A549 (cell line): ENCODE measurements at regions not wholly inside any gene's neighbourhood (a gene's known extent, or its start where the extent isn't known, plus 50 kb on each side); places are given as distances from the start of the nearest gene placed in this dataset.

ENCODE experiments used
- ATAC-seq, 2 experiments: fragments of 200-7000 bp in 1 of 2; fragments of >200 bp in 1 of 2; cut with Nextera tagmentation in 1 of 2; cut with Tn5 transposase in 1 of 2; 3 replicates each; pipeline versions ENCODE4 v1.8.0 to v1.9.1; 2018 to 2020; ENCODE audit warnings: mild to moderate bottlenecking in 1 of 2, moderate library complexity in 1 of 2
- CTCF ChIA-PET: fragments of 300-600 bp; sonication (Branson Sonifier 250); formaldehyde crosslinking; extraction: SDS; loops from one replicate; lab custom pipeline; 2021; ENCODE audit warnings: antibody characterized with exemption, inconsistent platforms; lab: Yijun Ruan, JAX
- POLR2A ChIA-PET: fragments of 350-600 bp; formaldehyde crosslinking; extraction: SDS; loops from one replicate; lab custom pipeline; 2021; ENCODE audit warnings: antibody characterized with exemption, inconsistent platforms; lab: Yijun Ruan, JAX
- DNase-seq, 2 experiments: peaks; one replicate each; pipeline versions ENCODE4 v3.0.0 to v3.0.0-alpha.2; 2011 to 2016; ENCODE audit warnings: low read depth in 1 of 2, low spot score in 1 of 2
- FAIRE-seq: peaks from 2 replicates; lab custom pipeline; 2011; peaks lifted over from hg19 to GRCh38; lab: Jason Lieb, UNC
- H3K27ac ChIP-seq, 2 experiments: fragments of >200 bp; sonication (Bioruptor Twin); formaldehyde crosslinking; 3 replicates each; pipeline ENCODE4 v1.5.1; 2016 to 2017
- H3K4me1 ChIP-seq: fragments of >200 bp; sonication (Bioruptor Twin); formaldehyde crosslinking; 3 replicates; pipeline ENCODE4 v1.6.1; 2016
- H3K4me2 ChIP-seq: fragments of >200 bp; sonication (Bioruptor Twin); formaldehyde crosslinking; 3 replicates; pipeline ENCODE4 v1.6.1; 2016
- H3K4me3 ChIP-seq: fragments of >200 bp; sonication (Bioruptor Twin); formaldehyde crosslinking; 3 replicates; pipeline ENCODE4 v1.5.1; 2016
- H3K9me3 ChIP-seq: fragments of >200 bp; sonication (Bioruptor Twin); formaldehyde crosslinking; 3 replicates; pipeline ENCODE4 v1.6.1; 2016
- CEBPB ChIP-seq, 2 experiments: fragments of >200 bp in 1 of 2; sonication (Bioruptor Twin) in 1 of 2; formaldehyde crosslinking in 1 of 2; IDR thresholded peaks; 2 replicates each; pipeline ENCODE4 v1.6.1; 2012 to 2016
- CHD4 ChIP-seq: fragments of 200-600 bp; sonication (generic); IDR thresholded peaks from 2 replicates; pipeline ENCODE4 v1.6.1; 2016; ENCODE audit warnings: antibody characterized with exemption, mild to moderate bottlenecking, borderline replicate concordance
- ELK1 ChIP-seq: fragments of 150-350 bp; IDR thresholded peaks from 2 replicates; pipeline ENCODE4 v1.6.1; 2014; ENCODE audit warnings: low read depth, mild to moderate bottlenecking, low read length
- EP300 ChIP-seq, 2 experiments: fragments of >200 bp; sonication (Bioruptor Twin); formaldehyde crosslinking; IDR thresholded peaks; 2 replicates in 1 of 2; 3 replicates in 1 of 2; pipeline ENCODE4 v1.6.1; 2016 to 2017
- ESRRA ChIP-seq: fragments of 150-350 bp; IDR thresholded peaks from 2 replicates; pipeline ENCODE4 v1.6.1; 2014; ENCODE audit warnings: mild to moderate bottlenecking, low read length, borderline replicate concordance
- FOXS1 ChIP-seq: fragments of 250-450 bp; sonication (Bioruptor Pico); IDR thresholded peaks from 2 replicates; pipeline ENCODE4 v1.5.0; 2020; ENCODE audit warnings: mild to moderate bottlenecking, moderate library complexity
- GATA3 ChIP-seq: IDR thresholded peaks from 2 replicates; pipeline ENCODE4 v1.6.1; 2012; ENCODE audit warnings: borderline replicate concordance
- HDAC2 ChIP-seq: fragments of 200-600 bp; sonication (generic); IDR thresholded peaks from 2 replicates; pipeline ENCODE4 v1.6.1; 2016
- HEYL ChIP-seq: fragments of 250-450 bp; sonication (Bioruptor Pico); IDR thresholded peaks from 2 replicates; pipeline ENCODE4 v1.8.0; 2021; ENCODE audit warnings: mild to moderate bottlenecking, moderate library complexity
- HOXA7 ChIP-seq: fragments of 250-450 bp; sonication (Bioruptor Pico); IDR thresholded peaks from 2 replicates; pipeline ENCODE4 v1.5.0; 2020; ENCODE audit warnings: mild to moderate bottlenecking, moderate library complexity
- HOXB13 ChIP-seq: fragments of 250-450 bp; sonication (Bioruptor Pico); IDR thresholded peaks from 2 replicates; pipeline ENCODE4 v1.5.0; 2020; ENCODE audit warnings: low read depth, mild to moderate bottlenecking, moderate library complexity
- JUN ChIP-seq, 2 experiments: fragments of >200 bp; sonication (Bioruptor Twin); formaldehyde crosslinking; IDR thresholded peaks; 2 replicates in 1 of 2; 3 replicates in 1 of 2; pipeline ENCODE4 v1.6.1; 2016 to 2017
- KDM1A ChIP-seq: fragments of 200-600 bp; sonication (generic); IDR thresholded peaks from 2 replicates; pipeline ENCODE4 v1.6.1; 2016; ENCODE audit warnings: low read depth, mild to moderate bottlenecking
- KDM5A ChIP-seq: fragments of 200-600 bp; sonication (generic); IDR thresholded peaks from 2 replicates; pipeline ENCODE4 v1.6.1; 2016; ENCODE audit warnings: antibody characterized with exemption, mild to moderate bottlenecking
- MAX ChIP-seq: IDR thresholded peaks from 2 replicates; pipeline ENCODE4 v1.6.1; 2012
- NPAS2 ChIP-seq: fragments of 250-450 bp; sonication (Bioruptor Pico); IDR thresholded peaks from 2 replicates; pipeline ENCODE4 v1.8.0; 2022; ENCODE audit warnings: mild to moderate bottlenecking, moderate library complexity, borderline replicate concordance
- NR3C1 ChIP-seq: fragments of >200 bp; sonication (Bioruptor Twin); formaldehyde crosslinking; IDR thresholded peaks from 3 replicates; pipeline ENCODE4 v1.6.1; 2017
- PHF8 ChIP-seq: fragments of 200-600 bp; sonication (generic); IDR thresholded peaks from 2 replicates; pipeline ENCODE4 v1.6.1; 2016; ENCODE audit warnings: low read depth, mild to moderate bottlenecking, antibody characterized with exemption, moderate library complexity, borderline replicate concordance
- POLR2AphosphoS2 ChIP-seq: conservative IDR thresholded peaks from 2 replicates; pipeline ENCODE4 v1.6.1; 2012; ENCODE audit warnings: low read length, improper control_type of control experiment, inconsistent platforms
- RCOR1 ChIP-seq: fragments of 150-350 bp; IDR thresholded peaks from 2 replicates; pipeline ENCODE4 v1.6.1; 2014; ENCODE audit warnings: antibody characterized with exemption, low read length, low read depth
- REST ChIP-seq: fragments of 200-600 bp; sonication (generic); IDR thresholded peaks from 2 replicates; pipeline ENCODE4 v1.6.1; 2016; ENCODE audit warnings: antibody characterized with exemption, mild to moderate bottlenecking, moderate library complexity
- SREBF2 ChIP-seq: fragments of 450-650 bp; IDR thresholded peaks from 2 replicates; pipeline ENCODE4 v1.6.1; 2014; ENCODE audit warnings: mild to moderate bottlenecking, moderate library complexity
- TFCP2L1 ChIP-seq: fragments of 250-450 bp; sonication (Bioruptor Pico); IDR thresholded peaks from 2 replicates; pipeline ENCODE4 v1.5.0; 2021; ENCODE audit warnings: mild to moderate bottlenecking
- ZSCAN20 ChIP-seq: fragments of 250-450 bp; sonication (Bioruptor Pico); IDR thresholded peaks from 2 replicates; pipeline ENCODE4 v1.8.0; 2022; ENCODE audit warnings: mild to moderate bottlenecking, moderate library complexity
- WGBS: methylation state at CpG from one replicate; pipeline ENCODE4 v1.1.6; 2017; ENCODE audit errors: missing lambda C conversion rate; 5-methylcytosine and 5-hydroxymethylcytosine counted together
- TF ChIP-seq, protein P1 (sequence below): IDR thresholded peaks from 2 replicates; pipeline ENCODE4 v1.6.1; 2012; ENCODE audit warnings: low read depth, borderline replicate concordance

DNA sequence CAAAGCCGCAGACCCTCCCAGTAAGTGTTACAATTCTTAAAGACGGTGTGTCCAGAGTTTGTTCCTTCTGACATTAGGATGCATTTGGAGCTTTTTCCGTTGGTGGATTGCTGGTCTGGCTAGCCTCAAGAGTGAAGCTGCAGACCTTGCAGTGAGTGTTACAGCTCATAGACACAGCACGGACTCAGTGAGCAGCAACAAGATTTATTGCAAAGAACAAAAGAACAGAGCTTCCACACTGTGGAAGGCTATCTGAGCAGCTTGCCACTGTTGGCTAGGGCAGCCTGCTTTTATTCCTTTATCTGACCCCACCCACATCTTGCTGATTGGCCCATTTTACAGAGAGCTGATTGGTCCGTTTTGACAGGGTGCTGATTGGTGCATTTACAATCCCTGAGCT, 242.8 kb upstream of the SGCG start:
- TF ChIP-seq PHF8 (no peak), NR3C1 (no peak), POLR2AphosphoS2 (no peak), TFCP2L1 (CRISPR knock-in tag) (no peak), HOXA7 (no peak), RCOR1 (no peak), ZSCAN20 (CRISPR knock-in tag) (no peak), REST (no peak), KDM1A (no peak), MAX (no peak), NPAS2 (CRISPR knock-in tag) (no peak)
- TF ChIP-seq, protein P1, sequence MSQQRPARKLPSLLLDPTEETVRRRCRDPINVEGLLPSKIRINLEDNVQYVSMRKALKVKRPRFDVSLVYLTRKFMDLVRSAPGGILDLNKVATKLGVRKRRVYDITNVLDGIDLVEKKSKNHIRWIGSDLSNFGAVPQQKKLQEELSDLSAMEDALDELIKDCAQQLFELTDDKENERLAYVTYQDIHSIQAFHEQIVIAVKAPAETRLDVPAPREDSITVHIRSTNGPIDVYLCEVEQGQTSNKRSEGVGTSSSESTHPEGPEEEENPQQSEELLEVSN: no peak
- Histone ChIP-seq H3K4me3 (no peak overlapping the region), H3K27ac (no peak overlapping the region), H3K4me2 (no peak overlapping the region), H3K9me3 (no peaks in the 10 kb centered on the region), H3K4me1 (no peaks in the 10 kb centered on the region)
- no peak for FAIRE-seq
- 71% methylated on average over 5 of the region's 5 CpGs for WGBS
- ChIA-PET POLR2A (no interaction called here), CTCF (no interaction called here)
- ATAC-seq: no peak
- no peak for DNase-seq

GRCh38 chr13:22938576-22938975, 242.2 kb upstream of the SGCG start:
- no peak overlapping the region for H3K4me3 ChIP-seq
- ATAC-seq (no peak), FAIRE-seq (no peak), DNase-seq (no peak)
- POLR2A ChIA-PET: no interaction called here
- H3K9me3 ChIP-seq: no peaks in the 10 kb centered on the region
- H3K4me2 ChIP-seq: no peak overlapping the region
- no peak overlapping the region for H3K27ac ChIP-seq
- CTCF ChIA-PET: no interaction called here
- H3K4me1 ChIP-seq: no peaks in the 10 kb centered on the region
- WGBS: 89% methylated on average over 5 of the region's 22 CpGs
- no peak for TF ChIP-seq CEBPB (IDR thresholded peaks at IDR 0.05)
- no peak for TF ChIP-seq GATA3
- TF ChIP-seq ELK1: no peak
- no peak for TF ChIP-seq FOXS1 (CRISPR knock-in tag)
- TF ChIP-seq SREBF2: no peak
- TF ChIP-seq HEYL: no peak
- no peak for TF ChIP-seq NPAS2 (CRISPR knock-in tag)
- no peak for TF ChIP-seq EP300 (IDR thresholded peaks at IDR 0.05)
- TF ChIP-seq JUN (IDR thresholded peaks at IDR 0.05): no peak

DNA sequence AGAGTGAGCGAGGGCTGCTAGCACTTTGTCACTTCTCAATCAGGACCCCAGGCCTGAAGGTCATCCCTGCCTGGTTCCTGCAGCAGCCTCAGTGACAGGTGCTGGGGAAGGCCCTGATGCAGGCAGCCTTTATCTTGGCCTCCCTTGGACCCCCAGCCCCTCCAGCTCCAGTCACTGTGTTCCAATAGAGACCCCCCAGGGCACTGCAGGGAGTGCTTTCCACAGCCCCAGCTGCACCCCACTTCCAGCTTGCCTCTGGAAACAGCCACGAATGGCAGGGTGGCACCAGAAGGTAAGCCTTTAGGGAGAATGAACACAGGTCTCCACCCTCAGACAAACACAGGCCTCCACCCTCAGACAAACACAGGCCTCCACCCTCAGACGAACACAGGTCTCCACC, 241.6 kb upstream of the SGCG start:
- ATAC-seq (no peak), DNase-seq (no peak), FAIRE-seq (no peak)
- 11% methylated on average over 1 of the region's 3 CpGs for WGBS
- ChIA-PET CTCF (no interaction called here), POLR2A (no interaction called here)
- Histone ChIP-seq H3K4me3 (no peak overlapping the region), H3K9me3 (no peaks in the 10 kb centered on the region), H3K4me1 (no peaks in the 10 kb centered on the region), H3K27ac (no peak overlapping the region), H3K4me2 (no peak overlapping the region)
- TF ChIP-seq KDM5A: no peak
- TF ChIP-seq HOXA7: no peak
- no peak for TF ChIP-seq HDAC2
- no peak for TF ChIP-seq HOXB13 (CRISPR knock-in tag)
- no peak for TF ChIP-seq CHD4
- TF ChIP-seq ESRRA: no peak
